Testis (tissue), 2 donors: ENCODE measurements at regions not wholly inside any gene's neighbourhood (a gene's known extent, or its start where the extent isn't known, plus 50 kb on each side); places are given as distances from the start of the nearest gene placed in this dataset.

Experiments
- CTCF ChIP-seq, 3 experiments: fragments of 450-650 bp in 2 of 3; fragments of 200-600 bp in 1 of 3; sonication (generic) in 1 of 3; IDR thresholded peaks; one replicate each; pipeline ENCODE4 v1.5.1; 2016 to 2019; ENCODE audit warnings: antibody characterized with exemption in 3 of 3, mild to moderate bottlenecking in 2 of 3, moderate library complexity in 1 of 3
- POLR2A ChIP-seq: fragments of 450-650 bp; IDR thresholded peaks from one replicate; pipeline ENCODE4 v1.6.1; 2017; ENCODE audit warnings: antibody characterized with exemption, mild to moderate bottlenecking, moderate library complexity

- no peak for TF ChIP-seq CTCF (IDR thresholded peaks at IDR 0.05)
- TF ChIP-seq POLR2A, result no peak
These were observed 218.7 kb downstream of the HNMT start for GRCh38 chr2:138182937-138183312.
